GM18517 (cell line): ENCODE measurements at regions not wholly inside any gene's neighbourhood (a gene's known extent, or its start where the extent isn't known, plus 50 kb on each side); places are given as distances from the start of the nearest gene placed in this dataset.

ENCODE experiments used
- ATAC-seq: cut with Tn5 transposase; IDR thresholded peaks from one replicate; pipeline ENCODE4 v1.9.1; 2021; ENCODE audit warnings: mild to moderate bottlenecking, moderate library complexity; ENCODE audit not compliant: unreplicated experiment

- no peak for ATAC-seq
These were observed 193.6 kb upstream of the BTBD3 start for GRCh38 chr20:11724097-11724496.

DNA sequence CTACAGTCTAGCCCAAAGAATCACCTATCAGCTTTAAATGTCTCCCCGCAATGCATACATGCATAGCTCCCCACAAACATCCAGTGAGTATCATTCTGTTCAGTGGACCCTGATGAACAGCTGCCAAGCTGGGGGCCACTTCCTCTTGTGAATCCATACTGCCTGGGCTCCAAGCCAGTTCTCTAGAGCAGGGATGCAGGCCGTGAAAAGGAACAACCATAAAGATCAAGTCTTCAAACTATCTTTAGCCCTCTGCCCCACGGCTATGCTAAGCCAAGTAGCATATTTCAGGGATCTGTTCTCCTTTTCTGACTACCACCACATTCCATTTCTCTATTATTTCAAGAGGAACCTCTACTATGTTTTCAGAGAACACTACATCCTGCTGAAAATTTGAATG lies 191.7 kb upstream of the BTBD3 start:
- no peak for ATAC-seq

- ATAC-seq, result no peak
These were observed 190.0 kb upstream of the BTBD3 start for GRCh38 chr20:11727708-11728107.

DNA sequence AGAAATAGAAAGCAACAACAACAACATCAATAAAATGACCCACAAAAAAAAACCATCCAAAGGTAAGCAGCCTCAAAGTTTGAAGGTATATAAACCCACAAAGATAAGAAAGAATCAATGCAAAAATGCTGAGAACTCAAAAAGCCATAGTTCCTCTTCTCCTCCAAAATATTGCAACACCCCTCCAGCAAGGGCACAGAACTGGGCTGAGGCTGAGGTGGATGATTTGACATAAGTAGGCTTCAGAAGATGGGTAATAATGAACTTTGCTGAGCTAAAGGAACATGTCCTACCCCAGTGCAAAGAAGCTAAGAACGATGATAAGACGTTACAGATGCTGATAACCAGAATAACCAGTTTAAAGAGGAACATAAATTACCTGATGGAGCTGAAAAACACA lies 188.8 kb upstream of the BTBD3 start:
- no peak for ATAC-seq

GRCh38 chr20:11729806-11730205 lies 187.9 kb upstream of the BTBD3 start:
- no peak for ATAC-seq

DNA sequence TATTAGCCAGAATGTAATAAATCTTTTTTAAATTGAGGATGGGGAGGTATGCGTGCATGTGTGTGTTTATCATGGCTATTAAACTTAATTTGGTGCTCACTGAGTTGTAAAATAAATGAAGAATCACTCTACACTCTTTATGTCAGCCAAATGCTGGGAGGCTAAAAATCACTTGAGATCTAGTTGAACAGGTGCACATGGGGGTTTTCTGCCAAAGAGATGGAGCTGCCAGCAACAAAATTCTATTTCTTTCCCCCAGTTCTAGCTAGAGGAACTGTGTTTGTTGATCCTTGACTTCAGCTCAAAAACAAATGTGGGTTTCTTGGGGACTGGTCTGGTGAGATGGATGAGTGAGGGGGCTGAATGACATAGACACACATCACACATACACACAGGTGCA lies 183.3 kb upstream of the BTBD3 start:
- no peak for ATAC-seq

GRCh38 chr20:11738852-11739251 lies 178.8 kb upstream of the BTBD3 start:
- no peak for ATAC-seq

DNA sequence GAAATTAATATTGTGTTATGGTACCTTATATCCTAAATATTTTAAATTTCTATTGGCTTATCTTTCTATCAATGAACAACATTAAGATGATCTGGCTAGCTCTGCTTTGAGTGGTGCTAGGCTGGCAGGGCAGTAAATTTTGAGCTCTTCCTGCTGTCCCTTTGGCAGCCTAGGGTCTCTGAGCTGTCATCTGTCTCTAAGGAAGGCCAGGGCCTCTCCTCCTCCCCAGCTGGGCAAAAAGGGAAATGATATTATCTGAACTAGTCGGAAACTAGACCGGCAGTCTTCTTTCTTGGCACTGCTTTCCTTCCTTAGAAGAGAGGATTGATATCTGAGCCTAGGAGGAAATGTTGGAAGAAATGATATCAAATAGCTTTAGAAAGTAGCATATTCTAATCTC lies 176.7 kb upstream of the BTBD3 start:
- no peak for ATAC-seq

- ATAC-seq, result no peak
These were observed 172.5 kb upstream of the BTBD3 start for GRCh38 chr20:11745145-11745544.

DNA sequence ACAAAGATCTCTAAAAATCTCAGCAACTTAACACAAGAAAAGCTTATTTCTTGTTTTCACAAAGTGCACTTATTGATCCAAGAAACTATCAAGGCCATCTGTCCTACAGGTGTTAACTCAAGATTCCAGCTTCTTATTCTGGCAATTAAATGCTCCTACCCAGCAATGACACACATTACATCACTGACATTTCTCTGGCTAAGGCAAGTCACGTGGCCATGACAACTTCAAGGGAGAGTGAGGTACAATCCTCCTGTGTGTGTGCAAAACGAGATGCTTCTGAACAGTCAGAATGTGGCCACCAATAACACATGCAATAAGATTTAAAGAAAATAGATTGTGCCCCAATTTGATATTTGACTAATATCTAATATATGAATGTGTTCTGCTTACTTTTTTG lies 169.3 kb upstream of the BTBD3 start:
- no peak for ATAC-seq

DNA sequence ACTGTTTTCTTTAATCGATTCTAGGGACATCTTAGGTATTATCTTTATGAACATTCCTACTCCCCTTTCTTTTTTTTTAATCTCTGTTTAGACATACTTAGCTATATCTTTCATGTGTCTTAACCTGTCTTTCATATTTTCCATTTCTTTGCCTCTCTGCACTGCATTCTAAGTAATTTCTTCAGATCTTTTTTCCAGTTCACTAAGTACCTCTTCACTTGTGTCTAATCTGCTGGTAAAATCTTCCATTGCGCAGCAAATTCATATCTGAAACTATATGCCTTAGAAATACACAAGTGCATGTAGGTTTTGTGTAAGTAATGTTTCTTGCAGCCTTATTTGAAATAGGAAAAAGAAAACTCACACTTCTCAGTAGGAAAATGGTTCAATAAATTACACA lies 165.4 kb upstream of the BTBD3 start:
- no peak for ATAC-seq

GRCh38 chr20:11753155-11753554 lies 164.5 kb upstream of the BTBD3 start:
- no peak for ATAC-seq

DNA sequence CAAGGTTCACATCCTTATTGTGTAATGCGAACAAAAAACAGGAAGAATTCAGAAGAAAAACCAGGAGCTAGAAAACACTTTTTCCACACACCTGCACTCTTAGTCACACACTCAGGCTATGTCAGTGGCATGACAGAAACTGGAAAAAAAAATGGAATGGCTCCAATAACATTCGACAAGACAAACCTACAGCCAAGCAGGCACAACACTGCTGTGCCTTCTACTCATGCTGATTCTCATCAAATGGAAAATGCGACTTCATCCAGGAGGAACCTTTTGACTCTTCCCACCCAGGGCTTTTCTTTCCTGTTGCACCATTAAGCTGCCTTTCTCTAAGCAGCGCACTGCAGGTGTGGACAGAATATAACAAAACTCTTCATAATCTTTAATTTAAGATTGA lies 163.2 kb upstream of the BTBD3 start:
- ATAC-seq, result no peak

- ATAC-seq, result no peak
These were observed 162.4 kb upstream of the BTBD3 start for GRCh38 chr20:11755071-11755841.

GRCh38 chr20:11761497-11761896 lies 156.2 kb upstream of the BTBD3 start:
- no peak for ATAC-seq

DNA sequence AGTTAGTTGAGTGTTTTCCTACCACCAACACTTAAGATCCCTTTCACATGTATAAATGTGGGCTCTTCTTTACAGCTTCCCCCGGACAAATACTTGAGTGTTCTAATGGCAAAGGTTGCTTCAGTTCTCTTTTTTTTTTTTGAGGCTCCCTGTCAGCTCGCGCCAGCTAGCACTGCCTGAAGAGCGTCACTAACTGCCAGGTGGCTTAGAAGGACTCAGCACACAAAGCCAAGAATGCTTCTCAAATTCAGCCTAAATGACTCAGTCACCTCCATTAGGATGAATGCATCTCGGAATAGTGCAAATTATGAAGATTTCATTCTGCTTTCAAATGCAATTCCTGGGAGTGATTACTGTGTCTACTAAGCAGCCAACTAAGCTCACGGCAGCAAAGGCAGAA lies 150.7 kb upstream of the BTBD3 start:
- ATAC-seq, result no peak

DNA sequence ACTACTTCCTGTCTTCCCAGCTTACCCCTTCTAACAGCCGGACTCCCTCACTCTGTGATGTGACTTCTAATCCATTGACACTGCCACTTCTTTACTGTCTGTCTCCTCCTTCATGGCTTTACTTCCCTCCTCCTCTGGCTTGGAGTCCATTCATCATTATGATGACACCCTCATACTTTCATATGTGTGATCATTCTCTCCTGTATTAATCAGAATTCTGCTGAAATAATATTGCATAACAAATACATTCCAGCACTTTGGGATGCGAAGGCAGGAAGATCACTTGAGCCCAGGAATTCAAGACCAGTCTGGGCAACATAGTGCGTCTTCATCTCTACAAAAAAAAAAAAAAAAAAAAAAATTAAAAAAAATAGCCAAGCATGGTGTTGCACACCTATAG lies 147.9 kb upstream of the BTBD3 start:
- no peak for ATAC-seq

DNA sequence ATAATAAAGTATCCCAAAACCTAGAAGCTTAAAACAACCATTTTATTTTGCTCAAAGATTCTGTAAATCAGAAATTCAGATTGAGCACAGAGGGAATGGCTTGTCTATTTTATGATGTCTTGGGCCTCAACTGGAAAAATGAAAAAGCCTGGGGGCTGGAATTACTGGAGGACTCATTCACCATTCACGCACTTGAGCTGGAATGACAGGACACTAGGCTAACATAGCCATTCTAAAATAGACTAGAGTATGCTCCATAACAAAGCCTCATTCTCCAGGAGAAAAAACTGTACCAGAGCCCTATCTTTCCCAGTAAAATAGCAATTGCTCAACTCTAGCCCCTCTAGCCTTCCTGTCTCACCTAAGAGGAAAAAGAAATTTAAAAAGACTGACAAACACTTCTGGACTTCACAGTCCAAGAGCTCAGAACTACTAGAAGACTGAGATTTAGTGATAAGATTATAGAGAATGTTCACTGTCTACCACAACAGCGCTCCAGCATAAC lies 145.4 kb upstream of the BTBD3 start:
- ATAC-seq, result no peak

GRCh38 chr20:11776687-11777086 lies 141.0 kb upstream of the BTBD3 start:
- ATAC-seq, result no peak

DNA sequence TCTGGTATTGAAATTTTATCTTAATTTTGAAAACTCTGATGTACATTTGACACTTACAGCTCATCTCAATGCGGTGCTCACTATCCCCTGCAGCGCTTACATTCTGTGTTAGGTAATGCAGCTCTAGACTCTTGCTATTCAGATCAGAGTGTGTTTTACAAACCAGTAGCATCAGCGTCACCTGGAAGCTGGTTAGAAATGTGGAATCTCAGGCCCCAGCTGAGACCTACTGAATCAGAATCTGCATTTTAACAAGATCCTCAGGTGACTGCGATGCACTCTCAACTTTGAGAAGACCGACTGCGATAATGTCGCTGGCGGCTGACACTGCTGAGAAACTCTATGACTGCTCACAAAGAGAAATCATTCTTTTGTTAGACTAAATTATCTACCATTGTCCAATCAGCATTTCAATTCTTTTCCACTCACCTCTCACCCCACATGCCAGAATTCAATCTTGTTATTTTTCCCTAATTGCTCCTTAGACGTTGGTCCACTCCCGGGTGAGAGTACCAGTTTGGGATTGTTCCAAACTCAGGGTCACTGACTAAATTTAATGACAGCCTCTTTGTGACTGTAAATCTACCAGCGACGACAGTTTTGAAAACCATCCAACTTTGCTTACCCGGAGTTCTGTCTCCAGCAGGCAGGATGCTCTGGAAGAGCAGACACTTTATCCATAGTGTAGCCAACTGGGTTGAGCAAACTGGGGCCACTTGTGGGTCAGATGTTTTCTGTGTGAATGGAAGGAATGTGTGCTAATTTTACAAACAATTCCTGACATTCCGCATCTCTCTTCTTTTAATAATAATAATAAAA lies 140.1 kb upstream of the BTBD3 start:
- ATAC-seq, result no peak

DNA sequence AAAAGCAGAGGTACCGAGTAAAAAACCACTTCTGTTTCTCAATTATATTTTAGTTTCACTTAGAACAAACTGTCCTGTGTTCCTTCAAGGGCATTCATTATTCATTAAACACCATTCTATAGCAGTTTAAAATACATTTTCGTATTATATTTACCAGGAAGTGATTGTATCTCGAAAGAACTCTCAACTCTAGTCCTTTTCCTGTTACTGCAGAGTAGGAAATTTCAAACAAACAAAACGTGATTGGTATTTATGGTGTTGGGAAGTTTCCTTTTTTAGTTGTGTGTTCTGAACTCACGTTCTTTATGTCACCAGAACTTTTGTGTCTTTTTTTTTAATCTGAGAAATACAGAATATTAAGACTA lies 139.5 kb upstream of the BTBD3 start:
- ATAC-seq, result no peak

DNA sequence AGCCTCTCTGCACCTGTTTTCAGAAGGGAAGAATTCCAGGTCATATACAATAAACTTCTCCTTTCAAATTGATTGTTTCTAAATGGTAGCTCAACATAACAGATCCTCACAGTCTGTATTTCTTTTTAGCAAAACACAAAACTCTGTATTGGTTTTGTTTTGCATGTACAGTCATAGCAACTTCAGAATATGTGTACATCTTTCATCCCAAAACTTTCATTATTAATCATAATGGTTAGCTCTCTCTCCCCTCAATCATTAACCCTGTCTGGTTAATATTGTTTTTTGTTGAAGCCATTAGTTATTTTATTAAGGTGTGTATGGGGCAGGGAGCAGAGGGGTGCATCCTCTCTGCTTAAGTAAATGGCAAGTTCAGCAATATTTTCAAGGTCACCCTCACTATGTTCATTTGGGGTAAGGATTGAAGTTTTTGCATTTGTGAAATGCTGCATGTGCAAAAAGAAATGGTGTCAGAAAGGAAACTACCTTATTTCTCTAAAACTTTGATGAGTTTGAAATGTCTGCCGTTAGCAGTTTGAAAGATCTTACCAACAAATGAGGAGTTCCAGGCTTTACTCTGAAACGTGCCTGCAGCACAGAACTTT lies 136.8 kb upstream of the BTBD3 start:
- ATAC-seq, result no peak
